ENCODE measurements at regions not wholly inside any gene's neighbourhood (a gene's known extent, or its start where the extent isn't known, plus 50 kb on each side); places are given as distances from the start of the nearest gene placed in this dataset.

DNA sequence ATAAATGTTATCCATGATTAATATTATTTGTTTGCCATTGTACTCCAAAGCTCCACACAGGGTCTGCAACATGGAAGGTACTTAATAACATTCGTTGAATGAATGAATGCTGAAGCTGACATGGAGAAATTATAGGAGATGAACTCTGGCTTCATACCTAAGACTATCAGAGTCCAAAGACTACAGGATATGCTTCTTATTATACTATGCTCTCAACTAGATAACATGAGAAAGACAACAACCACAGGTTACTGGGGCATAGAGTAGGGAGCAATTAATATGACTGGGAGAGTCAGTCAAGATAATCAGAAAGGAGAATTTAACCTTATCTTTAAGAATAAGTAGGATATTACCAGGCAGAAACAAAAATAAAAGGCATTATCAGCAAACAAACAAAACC is 236.3 kb upstream of the SOX5 start:
- TF ChIP-seq, protein P1, sequence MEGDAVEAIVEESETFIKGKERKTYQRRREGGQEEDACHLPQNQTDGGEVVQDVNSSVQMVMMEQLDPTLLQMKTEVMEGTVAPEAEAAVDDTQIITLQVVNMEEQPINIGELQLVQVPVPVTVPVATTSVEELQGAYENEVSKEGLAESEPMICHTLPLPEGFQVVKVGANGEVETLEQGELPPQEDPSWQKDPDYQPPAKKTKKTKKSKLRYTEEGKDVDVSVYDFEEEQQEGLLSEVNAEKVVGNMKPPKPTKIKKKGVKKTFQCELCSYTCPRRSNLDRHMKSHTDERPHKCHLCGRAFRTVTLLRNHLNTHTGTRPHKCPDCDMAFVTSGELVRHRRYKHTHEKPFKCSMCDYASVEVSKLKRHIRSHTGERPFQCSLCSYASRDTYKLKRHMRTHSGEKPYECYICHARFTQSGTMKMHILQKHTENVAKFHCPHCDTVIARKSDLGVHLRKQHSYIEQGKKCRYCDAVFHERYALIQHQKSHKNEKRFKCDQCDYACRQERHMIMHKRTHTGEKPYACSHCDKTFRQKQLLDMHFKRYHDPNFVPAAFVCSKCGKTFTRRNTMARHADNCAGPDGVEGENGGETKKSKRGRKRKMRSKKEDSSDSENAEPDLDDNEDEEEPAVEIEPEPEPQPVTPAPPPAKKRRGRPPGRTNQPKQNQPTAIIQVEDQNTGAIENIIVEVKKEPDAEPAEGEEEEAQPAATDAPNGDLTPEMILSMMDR (IDR thresholded peaks at IDR 0.05; ENCODE audit: low read length), result no peak
- TF ChIP-seq EZH2 (IDR thresholded peaks at IDR 0.05; ENCODE audit: borderline replicate concordance, low read length), result no peak
